ENCODE measurements at regions not wholly inside any gene's neighbourhood (a gene's known extent, or its start where the extent isn't known, plus 50 kb on each side); places are given as distances from the start of the nearest gene placed in this dataset.

GRCh38 chr1:25074351-25075227 is 144.5 kb upstream of the RUNX3 start:
- TF ChIP-seq CTCF (IDR thresholded peaks at IDR 0.05), result no peak
- TF ChIP-seq EZH2 (IDR thresholded peaks at IDR 0.05; ENCODE audit: borderline replicate concordance, insufficient read depth, low read depth, low read length, poor library complexity, severe bottlenecking), result no peak
